ENCODE measurements at regions not wholly inside any gene's neighbourhood (a gene's known extent, or its start where the extent isn't known, plus 50 kb on each side); places are given as distances from the start of the nearest gene placed in this dataset.

DNA sequence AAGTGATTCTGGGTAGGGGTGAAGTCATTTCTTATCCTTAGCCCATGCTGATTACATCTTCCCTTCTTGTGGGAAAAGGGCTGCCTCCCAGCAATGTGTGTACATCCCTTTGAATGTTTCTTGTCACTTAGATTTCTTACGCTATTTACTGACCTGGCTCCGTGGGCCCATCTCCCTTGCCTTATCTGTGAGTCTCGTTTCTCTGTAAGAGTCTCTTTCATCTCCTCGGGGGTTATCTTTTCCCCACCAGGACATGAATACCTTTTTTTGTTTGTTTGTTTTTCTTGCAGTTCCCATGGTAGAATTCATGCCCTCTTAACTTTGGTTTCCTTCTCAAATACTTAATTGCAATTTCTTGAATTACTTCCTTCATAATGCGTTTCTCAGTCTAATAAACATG lies 107.7 kb downstream of the BAMBI start:
- DNase-seq: no peak

DNA sequence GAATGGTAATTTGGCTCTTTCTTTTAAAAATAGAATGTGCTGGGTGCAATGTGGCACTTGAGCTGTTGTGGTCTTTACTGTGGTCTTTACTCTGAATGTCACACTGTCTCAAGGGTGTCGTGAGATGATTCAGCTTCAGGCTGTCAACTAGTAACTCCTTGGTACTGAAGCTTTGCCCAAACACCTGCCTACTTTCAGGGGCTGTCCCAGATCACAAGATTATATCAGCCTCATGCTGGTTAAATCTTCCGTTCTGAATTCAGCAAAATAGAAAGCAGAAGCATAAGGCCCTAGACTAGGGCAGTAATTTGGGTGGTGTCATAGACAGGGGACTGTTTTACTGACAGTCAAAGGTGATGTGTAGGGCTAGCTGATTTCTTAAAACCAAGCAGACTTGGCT lies 110.9 kb downstream of the BAMBI start:
- DNase-seq: no peak

DNA sequence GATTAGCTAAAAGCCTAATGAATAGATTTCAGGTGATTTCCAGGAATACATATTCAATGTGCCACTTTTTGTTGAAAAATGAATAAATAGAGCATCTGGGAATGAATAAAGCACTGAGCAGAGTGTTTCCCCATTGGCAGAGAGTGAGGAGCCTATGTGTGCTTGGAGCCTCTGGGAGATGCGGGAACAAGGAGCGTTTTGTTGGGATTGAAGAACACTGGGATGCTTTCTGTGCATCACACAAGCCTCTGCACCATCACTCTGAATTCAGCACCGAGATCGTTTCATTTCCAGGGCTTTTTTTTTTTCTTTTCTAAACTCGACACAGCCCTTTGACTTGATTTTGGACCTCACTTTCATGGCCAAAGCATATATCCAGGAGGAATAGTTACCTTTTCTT lies 111.4 kb downstream of the BAMBI start:
- DNase-seq: no peak

DNA sequence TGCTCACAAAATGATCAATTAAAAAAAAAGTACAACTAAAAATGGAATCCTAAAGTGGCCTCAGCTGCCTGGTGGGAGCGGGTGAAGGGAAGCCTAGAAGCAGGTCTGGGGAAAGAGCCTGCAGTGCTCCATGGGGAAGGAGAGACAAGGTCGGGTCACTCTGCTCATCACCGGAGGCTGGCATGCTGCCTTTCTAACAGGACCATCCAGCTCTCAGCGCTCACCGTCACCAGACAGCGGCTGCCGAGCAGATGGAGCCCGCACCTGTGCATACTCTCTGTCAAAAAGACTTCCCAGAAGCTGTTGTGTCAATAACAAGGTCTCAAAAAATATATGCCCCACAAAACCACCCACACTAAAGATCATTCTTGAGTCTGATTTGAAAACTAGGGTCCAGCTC lies 112.8 kb downstream of the BAMBI start:
- DNase-seq: peak; percentile 62

DNA sequence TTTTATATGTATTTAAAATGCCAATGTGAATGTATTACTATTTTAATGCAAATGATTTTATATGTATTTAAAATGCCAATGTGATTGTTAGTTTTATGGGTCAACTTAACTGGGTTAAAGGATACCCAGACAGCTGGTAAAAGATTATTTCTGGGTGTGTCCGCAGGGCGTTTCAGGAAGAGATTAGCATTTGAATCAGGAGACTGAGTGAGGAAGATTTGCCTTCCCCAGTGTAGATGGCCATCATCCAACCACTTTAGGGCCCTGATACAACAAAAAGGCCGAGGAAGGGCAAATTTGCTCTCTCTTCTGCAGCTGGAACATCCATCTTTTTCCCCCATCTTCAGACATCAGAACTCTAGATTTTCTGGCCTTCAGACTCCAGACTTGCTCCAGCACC lies 116.2 kb downstream of the BAMBI start:
- no peak for DNase-seq

DNA sequence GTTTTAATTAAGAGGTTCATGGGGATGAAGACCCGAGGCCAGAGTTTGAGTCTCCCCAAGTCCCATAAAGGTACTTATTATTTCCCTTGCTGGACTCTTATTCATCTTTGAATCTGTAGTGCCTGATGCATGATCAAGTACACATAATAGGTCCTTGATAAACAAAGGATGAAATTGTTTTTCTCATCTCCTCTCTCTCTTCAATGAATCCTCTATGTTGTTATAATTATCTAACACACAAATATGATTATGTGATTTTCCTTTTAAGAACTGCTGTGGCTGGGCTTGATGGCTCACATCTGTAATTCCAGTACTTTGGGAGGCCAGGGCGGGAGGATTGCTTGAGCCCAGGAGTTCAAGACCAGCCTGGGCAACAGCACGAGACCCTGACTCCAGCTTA lies 117.7 kb downstream of the BAMBI start:
- no peak for DNase-seq

DNA sequence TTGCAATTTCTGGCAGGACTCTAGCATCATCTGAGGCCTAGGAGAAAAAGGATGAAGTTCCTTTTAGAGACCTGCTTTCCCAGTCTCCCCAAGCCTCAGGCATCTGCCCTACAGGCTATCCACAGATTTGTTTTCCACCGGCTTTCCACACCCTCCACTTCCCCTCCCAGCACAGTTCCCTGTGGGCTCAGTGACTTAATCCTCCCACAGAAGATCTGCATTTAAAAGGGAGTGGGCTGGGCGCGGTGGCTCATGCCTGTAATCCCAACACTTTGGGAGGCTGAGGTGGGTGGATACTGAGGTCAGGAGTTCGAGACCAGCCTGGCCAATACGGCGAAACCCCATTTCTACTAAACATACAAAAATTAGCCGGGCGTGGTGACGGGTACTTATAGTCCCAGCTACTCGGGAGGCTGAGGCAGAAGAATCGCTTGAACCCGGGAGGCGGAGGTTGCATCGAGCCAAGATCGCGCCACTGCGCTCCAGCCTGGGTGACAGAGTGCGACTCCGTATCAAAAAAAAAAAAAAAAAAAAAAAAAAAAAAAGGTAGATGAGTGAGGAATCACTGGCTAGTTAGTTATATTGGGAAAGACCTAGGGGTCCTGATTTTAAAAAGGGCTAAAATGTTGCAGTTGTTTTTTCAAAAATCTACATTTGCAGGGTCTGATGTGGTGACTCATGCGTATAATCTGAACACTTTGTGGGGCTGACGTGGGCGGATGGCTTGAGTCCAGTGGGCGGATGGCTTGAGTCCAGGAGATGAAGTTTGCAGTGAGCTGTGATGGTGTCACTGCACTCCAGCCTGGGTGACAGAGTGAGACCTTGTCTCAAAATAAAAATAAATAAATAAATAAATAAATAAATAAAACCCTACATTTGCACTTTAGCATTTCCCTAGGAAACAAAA lies 119.5 kb downstream of the BAMBI start:
- DNase-seq: no peak

DNA sequence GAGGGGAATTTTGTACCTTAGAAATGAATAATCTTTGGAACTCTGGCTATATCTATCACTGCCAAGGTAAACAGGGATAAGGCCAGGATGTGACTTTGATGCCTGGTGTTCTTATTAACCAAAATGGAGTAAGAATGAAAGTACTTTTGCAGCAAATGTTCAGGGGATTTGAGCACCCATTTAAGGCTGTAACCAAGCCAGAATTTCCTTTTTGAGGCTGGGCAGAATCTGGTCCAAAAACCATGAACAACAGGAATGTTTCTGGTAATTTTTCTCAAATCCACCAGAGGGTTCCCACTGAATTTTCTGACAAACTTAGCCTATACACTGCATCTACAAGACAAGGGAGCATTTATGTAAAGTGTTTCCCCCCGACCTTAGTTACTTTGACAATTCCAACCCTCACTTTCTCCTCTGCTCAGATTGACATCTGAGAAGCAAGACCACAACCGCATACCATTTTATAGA lies 120.6 kb downstream of the BAMBI start:
- DNase-seq: peak; percentile 27

DNA sequence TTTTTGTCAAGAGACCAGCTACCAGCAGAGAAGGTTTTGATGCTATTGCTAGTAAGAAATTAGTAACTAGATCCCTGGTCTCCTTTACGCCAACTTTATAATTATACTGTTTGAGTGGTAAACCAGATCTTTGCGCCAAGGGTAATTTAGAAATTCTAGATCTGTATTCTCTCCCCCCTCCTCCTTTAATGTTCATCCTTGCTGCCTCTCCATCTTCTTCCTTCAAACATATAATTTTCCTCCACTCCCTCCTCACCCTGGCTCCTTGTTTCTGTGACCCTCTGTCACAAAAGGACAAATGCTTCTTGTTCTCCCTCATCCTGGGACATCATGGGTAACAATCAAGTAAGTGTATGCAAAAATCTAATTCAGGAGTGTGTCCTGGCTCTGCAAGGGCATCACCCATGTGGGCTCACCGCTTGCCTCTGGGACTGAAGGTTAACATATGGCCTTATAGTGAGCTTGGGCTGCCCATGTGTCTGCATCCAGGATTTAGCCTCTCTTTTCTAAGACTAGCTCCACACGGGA lies 121.2 kb downstream of the BAMBI start:
- no peak for DNase-seq

DNA sequence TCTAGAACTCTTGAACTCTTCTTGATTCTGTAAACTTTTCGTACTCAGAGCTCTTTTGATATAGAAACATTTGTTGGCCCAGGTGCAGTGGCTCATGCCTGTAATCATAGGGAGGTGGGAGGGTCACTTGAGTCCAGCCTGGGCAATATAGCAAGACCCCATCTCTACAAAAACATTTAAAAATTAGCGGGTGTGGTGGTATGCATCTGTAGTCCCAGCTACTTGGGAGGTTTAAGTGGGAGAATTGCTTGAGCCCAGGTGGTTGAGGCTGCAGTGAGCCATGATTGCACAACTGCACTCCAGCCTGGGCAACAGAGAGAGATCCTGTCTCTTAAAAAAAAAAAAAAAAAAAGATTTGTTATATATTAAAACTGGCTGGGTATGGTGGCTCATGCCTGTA lies 121.6 kb downstream of the BAMBI start:
- DNase-seq: no peak

DNA sequence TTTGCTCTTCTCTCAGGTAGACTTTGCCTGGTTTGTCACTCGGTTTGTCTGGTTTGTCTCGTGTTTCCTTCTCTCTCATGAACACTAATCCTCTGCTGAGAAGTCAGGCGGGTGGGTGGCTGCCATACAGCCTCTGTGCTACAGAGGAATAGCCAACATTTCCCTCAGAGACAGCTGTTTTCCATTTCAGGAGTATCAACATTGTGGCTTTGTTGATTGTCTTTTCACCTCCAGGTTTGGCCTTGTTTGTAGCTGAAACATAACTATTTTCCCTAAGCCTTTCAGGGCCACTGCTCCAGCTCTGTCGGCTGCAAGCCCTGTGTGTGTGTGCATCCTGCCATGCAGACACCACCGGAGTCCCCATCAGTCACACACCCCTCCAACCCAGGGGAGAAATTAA lies 122.8 kb downstream of the BAMBI start:
- no peak for DNase-seq

DNA sequence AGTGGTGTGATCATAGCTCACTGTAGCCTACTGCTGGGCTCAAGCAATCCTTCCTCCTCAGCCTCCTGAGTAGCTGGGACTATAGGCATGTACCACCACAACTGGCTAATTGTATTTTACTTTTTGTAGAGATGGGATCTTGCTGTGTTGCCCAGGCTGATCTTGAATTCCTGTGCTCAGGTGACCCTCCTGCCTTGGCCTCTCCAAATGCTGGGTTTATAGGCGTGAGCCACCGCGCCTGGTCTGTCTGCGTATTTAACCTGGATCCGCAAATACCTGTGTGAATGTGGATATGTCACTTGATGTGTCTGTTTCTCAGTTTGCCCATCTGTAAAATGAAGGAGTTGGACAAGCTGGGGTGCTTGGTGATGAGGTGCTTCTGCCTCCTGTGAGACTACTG lies 123.9 kb downstream of the BAMBI start:
- DNase-seq: no peak

DNA sequence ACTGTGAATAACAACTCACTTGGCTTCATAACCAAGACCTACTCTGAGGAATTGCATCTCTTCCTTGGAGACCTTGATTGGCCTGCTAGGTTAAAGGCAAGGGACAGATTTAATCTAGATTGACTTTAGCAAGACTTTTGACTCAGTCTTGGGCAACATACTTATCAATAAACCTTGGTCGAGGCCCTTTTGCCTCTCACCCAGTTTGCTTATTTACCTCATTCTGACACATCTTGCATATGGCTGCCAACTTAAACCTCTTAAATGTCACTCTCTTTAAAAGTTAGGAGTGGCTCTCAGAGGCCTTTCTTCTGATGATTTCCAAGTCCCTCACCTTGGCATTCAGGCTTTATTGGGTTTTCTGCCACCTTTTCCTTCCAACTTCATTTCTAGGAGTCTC lies 124.5 kb downstream of the BAMBI start:
- DNase-seq: no peak

DNA sequence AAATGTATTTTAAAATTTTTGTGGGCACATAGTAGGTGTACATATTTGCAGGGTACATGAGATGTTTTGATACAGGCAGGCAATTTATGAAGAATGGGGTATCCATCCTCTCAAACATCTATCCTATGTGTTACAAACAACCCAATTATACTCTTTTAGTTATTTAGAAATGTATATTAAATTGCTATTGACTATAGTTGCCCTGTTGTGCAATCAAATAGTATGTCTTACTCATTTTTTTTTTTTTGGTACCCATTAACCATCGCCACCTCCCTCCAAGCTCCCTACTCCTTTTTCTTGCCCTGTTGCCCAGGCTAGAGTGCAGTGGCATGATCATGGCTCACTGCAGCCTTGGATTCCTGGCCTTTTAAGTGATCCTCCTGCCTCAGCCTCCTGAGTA lies 128.1 kb downstream of the BAMBI start:
- no peak for DNase-seq

DNA sequence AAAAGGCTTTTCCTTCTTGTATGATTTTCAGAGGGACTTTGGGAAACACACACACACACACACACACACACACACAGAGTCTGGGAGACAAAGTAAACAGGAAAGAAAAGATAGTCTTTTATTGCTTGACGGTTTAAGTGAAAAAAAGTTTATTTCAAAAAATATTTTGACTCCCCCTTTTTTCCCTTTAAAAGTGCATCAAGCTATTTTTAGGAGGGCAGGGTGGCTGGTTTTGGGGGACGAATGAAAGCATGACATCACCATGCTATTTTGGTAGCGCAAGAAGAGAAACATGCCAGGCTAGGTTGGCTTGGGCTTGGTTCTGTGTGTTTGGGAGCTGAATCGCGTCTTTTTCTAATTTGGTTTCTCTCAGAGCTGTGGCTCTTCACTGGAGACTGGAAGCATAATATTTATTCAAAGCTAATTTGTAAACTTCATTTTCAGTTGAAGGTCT lies 129.2 kb downstream of the BAMBI start:
- DNase-seq: no peak

DNA sequence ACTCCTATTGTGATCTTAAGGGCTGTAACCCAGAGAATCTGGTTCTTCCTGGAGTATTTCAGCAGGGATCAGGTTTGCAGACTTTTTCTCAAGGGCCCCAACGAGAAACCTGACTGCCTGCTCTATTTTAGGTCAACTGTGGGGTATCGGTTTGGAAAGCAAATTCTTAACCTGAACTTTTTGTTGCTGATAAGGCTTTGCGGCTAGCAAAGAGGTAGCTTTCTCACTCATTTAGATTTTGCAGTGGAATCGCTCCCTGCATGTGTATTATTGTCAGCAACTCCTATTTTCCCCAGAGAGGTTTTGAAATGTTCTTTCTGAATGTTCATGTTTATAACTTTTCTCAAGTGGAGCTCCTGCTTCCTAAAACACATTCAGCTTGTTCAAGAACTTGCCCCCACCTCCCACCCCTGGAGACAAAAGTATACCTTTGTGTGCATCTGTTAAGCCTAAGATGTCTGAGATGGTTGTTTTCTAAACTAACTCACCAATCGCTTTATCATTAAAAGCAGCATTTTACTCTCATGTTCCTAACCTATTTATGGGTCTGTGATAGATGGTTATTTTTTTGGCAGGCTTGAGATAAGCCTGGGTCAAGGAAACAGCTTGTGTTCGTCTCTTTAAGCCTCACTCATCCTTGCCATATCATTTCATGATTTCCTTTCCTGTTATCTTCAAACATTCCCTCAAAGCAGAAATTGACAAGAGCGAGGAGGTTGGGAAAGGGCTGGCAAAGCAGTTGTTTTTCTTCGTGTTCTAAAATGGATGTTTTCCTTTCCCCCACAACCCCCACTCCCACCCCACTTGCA lies 129.8 kb downstream of the BAMBI start:
- DNase-seq: no peak

DNA sequence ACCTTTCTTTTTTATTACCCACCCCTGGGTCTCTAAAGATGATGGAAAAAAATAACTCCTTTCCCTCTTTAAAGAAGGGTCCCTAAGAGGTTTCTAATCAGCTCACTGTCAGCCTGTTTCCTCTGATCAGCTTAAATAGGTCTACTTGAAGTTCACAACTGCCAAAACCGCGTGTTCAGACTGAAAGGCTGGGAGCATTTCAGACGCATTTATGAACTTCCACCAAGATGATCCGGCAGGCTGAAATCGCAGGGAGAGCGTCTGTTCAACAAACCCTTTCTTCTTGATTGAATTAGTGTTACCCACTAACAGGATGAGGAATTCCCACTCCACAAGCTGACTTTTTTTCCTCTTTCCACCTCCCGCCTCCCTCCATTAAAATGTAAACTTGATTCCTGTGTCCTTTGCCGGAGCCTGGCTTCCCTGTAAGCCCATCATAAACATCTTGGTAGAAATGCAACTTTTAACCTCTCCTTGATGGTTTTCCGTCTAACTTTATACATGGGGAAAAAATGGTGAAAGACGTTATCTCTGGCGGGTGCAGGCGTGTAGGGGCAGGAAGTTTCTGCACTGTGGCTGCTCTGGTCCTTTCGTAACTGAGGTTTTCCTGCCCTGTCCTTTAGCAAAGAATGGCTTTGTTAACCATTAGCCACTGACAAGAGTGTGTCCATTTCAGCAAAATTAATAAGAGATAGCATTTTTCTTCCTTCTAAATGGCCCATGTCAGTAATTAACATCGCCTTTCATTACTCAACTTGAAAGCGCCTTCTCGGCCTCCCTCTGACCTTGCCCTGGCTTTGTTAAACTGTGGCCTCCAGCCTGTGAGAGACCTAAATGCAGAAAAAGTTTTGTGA lies 130.7 kb downstream of the BAMBI start:
- no peak for DNase-seq

DNA sequence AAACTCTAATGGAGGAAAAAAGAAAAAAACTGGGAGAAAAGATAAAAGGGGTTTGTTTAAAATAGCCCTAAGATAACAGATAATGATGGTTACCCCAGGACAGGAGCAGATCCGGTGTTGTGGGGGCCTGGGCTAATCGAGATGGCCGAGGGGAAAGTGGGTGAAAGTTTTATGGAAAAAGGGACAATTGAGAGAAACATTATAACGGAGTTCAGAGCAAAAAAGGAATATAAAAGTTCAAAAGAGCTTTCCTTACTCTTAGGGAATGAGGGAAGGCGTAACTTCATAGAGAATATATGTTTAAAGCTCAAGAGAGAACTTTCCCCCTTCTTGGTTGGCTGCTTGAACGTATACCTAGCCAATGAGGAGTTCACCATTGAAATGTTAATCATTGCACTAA lies 131.4 kb downstream of the BAMBI start:
- no peak for DNase-seq

DNA sequence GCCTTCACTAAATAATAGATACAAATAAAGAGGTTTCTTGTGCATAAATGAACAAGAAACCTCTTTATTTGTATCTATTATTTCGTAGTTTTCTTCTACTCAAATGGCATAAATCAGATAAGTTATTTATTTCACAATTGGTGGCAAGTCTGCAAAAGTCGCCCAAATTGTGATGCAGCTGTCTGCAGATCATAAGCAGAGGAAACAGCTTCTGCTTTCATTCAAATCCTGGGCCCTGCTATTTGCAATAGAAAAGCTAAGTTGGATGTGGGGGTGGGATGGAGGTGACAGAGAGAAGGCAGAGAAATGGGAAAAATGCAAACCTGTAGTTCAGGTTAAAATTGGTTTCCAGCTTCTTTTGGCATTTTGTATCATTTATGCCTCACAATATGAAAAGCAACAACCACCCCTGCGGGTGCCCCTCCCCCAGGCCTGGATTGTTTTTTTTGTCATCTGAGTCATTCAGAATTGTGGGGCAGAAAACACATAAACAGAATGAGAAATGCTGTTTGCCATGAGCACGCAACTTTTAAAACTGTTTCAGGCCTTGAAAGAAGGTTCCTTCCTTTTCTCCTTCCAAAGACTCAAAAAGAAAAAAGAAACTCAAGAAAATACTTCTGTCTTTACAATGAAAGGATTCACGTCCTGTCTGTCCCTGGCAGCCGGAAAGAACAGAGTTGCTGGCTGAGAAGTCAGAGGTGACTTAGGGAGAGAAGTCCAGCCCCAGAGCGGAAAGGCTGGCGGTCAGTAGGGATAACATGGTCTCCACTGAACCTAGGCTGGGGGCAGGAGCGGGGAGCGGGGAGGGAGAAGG lies 132.9 kb downstream of the BAMBI start:
- no peak for DNase-seq

DNA sequence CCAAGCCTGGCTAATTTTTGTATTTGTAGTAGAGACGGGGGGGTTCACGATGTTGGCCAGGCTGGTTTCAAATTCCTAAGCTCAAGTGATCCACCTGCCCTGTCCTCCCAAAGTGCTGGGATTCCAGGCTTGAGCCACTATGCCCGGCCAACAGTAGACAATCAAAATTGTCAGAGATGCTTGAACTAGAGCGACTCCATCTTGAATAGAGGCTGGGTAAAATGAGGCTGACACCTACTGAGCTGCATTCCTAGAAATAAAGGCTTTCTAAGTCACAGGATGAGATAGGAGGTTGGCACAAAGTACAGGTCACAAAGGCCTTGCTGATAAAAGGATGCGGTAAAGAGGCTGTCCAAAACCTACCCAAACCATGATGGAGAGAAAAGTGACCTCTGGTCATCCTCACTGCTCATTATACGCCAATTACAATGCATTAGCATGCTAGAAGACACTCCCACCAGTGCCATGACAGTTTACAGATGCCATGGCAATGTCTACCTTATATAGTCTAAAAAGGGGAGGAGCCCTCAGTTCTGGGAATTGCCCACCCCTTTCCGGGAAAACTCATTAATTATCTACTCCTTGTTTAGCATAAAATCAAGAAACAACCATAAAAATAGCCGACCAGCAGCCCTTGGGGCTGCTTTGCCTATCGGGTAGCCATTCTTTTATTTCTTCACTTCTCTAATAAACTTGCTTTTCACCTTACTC lies 134.5 kb downstream of the BAMBI start:
- DNase-seq: no peak
